ENCODE measurements at regions not wholly inside any gene's neighbourhood (a gene's known extent, or its start where the extent isn't known, plus 50 kb on each side); places are given as distances from the start of the nearest gene placed in this dataset.

- WGBS = 96% methylated on average over 3 of the region's 3 CpGs
Observed at GRCh38 chr7:98679741-98680140, 62.7 kb downstream of the NPTX2 start.

GRCh38 chr7:98681511-98681910 lies 64.4 kb downstream of the NPTX2 start:
- no peak overlapping the region for H3K27ac ChIP-seq
- WGBS = 31% methylated on average over 6 of the region's 6 CpGs
- no peak for DNase-seq (ENCODE audit: low spot score in 2 of 2)
- no peaks in the 10 kb centered on the region for H3K27me3 ChIP-seq
- no peak overlapping the region for H3K4me3 ChIP-seq
- TF ChIP-seq CTCF (IDR thresholded peaks at IDR 0.05) (no peak), EP300 (IDR thresholded peaks at IDR 0.05) (no peak), POLR2A (IDR thresholded peaks at IDR 0.05) (no peak), POLR2AphosphoS5 (IDR thresholded peaks at IDR 0.05) (no peak)
- H3K9me3 ChIP-seq = peaks cover 4% of the 10 kb centered on the region
- no peaks in the 10 kb centered on the region for H3K36me3 ChIP-seq
- H3K4me1 ChIP-seq = no peaks in the 10 kb centered on the region

More at GRCh38 chr7:98679741-98680140, 62.7 kb downstream of the NPTX2 start:
- Histone ChIP-seq H3K36me3 (no peaks in the 10 kb centered on the region), H3K9me3 (peaks cover 4% of the 10 kb centered on the region), H3K27ac (no peak overlapping the region), H3K27me3 (no peaks in the 10 kb centered on the region), H3K4me1 (no peaks in the 10 kb centered on the region), H3K4me3 (no peak overlapping the region)
- no peak for TF ChIP-seq POLR2A (IDR thresholded peaks at IDR 0.05)
- no peak for TF ChIP-seq EP300 (IDR thresholded peaks at IDR 0.05)
- TF ChIP-seq POLR2AphosphoS5 (IDR thresholded peaks at IDR 0.05) = no peak
- TF ChIP-seq CTCF (IDR thresholded peaks at IDR 0.05) = no peak
- no peak for DNase-seq (ENCODE audit: low spot score in 2 of 2)

- Histone ChIP-seq H3K9me3 (peaks cover 4% of the 10 kb centered on the region), H3K4me3 (no peak overlapping the region), H3K27me3 (no peaks in the 10 kb centered on the region), H3K36me3 (no peaks in the 10 kb centered on the region), H3K4me1 (no peaks in the 10 kb centered on the region), H3K27ac (no peak overlapping the region)
- no peak for DNase-seq (ENCODE audit: low spot score in 2 of 2)
- 29% methylated on average over 15 of the region's 15 CpGs for WGBS
- TF ChIP-seq EP300 (IDR thresholded peaks at IDR 0.05) = no peak
- no peak for TF ChIP-seq CTCF (IDR thresholded peaks at IDR 0.05)
- no peak for TF ChIP-seq POLR2AphosphoS5 (IDR thresholded peaks at IDR 0.05)
- TF ChIP-seq POLR2A (IDR thresholded peaks at IDR 0.05) = no peak
Observed at GRCh38 chr7:98681951-98682350, 64.9 kb downstream of the NPTX2 start.

- Histone ChIP-seq H3K27ac (no peak overlapping the region), H3K4me1 (no peaks in the 10 kb centered on the region), H3K4me3 (no peak overlapping the region), H3K9me3 (no peaks in the 10 kb centered on the region), H3K27me3 (no peaks in the 10 kb centered on the region), H3K36me3 (no peaks in the 10 kb centered on the region)
- DNase-seq (ENCODE audit: low spot score in 2 of 2) = no peak
- TF ChIP-seq POLR2AphosphoS5 (IDR thresholded peaks at IDR 0.05) = no peak
- TF ChIP-seq POLR2A (IDR thresholded peaks at IDR 0.05) = no peak
- no peak for TF ChIP-seq CTCF (IDR thresholded peaks at IDR 0.05)
- TF ChIP-seq EP300 (IDR thresholded peaks at IDR 0.05) = no peak
- 72% methylated on average over 2 of the region's 2 CpGs for WGBS
Observed at GRCh38 chr7:98683514-98683913, 66.4 kb downstream of the NPTX2 start.

GRCh38 chr7:98685541-98685940 lies 68.5 kb downstream of the NPTX2 start:
- Histone ChIP-seq H3K4me1 (no peaks in the 10 kb centered on the region), H3K27me3 (no peaks in the 10 kb centered on the region), H3K27ac (no peak overlapping the region), H3K9me3 (peaks cover 3% of the 10 kb centered on the region), H3K36me3 (no peaks in the 10 kb centered on the region), H3K4me3 (no peak overlapping the region)
- 72% methylated on average over 8 of the region's 8 CpGs for WGBS
- DNase-seq (ENCODE audit: low spot score in 2 of 2) = no peak
- no peak for TF ChIP-seq CTCF (IDR thresholded peaks at IDR 0.05)
- no peak for TF ChIP-seq POLR2AphosphoS5 (IDR thresholded peaks at IDR 0.05)
- TF ChIP-seq POLR2A (IDR thresholded peaks at IDR 0.05) = no peak
- no peak for TF ChIP-seq EP300 (IDR thresholded peaks at IDR 0.05)

Data from suprapubic skin (tissue), 4 donors.